HG03432 (cell line): ENCODE measurements at regions not wholly inside any gene's neighbourhood (a gene's known extent, or its start where the extent isn't known, plus 50 kb on each side); places are given as distances from the start of the nearest gene placed in this dataset.

Experiments used
- ATAC-seq: cut with Tn5 transposase; IDR thresholded peaks from one replicate; pipeline ENCODE4 v1.9.1; 2021; ENCODE audit warnings: mild to moderate bottlenecking, moderate library complexity; ENCODE audit not compliant: unreplicated experiment

DNA sequence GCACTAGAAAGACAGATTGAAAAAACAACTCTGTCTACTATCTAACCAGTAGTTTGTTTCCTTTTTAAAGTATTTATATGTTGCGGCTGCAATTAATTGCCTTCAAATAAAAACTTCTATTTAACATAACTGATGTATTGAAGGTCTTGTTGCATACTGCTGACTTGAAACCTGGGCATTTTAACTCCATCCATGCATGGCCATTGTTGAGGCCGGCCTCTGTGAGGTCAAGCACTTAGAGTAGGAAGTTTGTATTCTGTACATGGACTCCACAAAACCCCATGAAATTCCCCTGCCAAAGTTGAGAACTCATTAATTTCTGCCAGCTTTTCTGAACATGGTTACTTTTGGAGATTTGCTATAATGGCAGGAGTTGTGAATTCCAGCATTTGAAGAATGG is 150.6 kb downstream of the GAS1 start:
- no peak for ATAC-seq

DNA sequence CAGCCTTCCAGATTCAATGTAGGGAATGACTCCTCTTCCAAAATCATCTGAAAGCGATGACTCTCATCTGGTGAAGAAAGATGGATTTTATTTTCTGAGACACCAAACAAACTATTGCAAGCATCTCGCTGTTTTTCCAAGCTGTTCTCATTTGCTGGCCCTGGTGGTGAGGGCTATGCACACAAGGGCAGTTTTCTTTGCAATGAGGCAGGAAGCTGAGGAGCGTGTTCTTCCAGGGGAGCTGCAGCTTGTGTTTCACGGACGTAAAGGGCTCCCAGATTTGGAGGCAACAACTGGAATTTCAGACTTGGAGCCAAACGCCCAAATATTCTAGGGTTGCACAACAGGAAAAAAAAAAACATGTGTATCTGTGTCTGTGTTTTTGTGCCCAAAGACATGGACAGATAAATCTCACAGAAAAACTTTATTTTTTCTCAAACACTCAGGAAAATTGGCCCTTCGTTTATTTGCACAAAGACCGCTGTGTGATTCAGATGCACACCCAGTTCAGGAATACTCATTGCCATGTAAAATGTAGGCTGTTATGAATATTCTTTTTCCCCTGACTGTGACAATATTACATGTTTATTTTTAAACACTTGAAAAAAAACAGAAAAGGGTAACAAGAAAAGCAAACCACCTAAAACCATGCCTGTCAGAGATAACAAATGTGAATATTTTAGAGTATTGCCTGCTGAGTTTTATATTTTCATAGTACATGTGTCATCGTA is 151.3 kb downstream of the GAS1 start:
- ATAC-seq = no peak

DNA sequence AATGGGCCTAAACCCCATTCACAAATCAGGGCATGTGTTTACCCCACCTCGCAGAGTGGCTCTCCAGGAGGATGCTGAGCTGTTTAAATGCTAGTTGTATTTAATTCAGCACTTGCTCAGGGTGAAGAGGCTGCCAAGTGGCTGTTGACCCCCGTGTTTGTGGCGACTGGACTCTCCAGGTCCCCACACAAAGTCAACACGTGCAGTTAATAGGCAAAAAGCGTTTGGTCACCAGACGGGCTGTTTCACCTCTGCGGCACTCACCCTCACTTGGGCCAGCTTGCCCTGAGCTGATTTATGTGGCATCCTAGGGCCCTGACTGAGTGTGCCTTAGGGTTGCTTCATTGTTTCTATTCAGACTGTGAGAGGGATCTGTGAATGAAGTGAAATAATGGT is 152.3 kb downstream of the GAS1 start:
- ATAC-seq = no peak

DNA sequence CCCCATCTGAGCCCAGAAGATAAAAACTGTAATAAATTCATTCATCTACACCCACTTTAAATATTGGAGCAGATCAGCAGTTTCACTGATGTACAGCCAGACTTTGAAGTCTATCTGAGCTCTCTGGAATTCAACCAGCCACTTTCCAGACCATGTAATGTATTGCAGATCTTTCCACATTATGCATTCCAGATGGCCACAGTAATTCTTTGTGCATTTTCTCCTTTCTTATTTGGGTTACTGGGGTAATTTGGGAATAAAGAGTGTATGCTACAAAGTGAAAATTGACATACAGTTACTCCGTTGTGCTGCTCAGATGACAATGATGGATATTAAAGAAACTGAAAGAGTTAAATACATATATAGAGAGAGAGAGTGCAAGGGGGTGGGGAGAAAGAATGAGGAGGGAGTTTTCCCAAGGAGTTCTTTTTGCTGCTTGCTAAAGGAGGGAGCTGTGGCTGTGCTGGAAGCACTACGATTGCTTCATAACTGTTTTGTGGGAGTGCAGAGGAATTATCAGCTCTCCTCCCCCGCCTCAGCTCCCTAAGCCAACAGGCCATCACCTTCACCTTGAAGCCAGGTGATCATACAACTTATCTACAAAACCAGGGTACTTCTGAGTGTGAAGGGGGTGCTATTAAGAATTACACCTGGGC is 152.8 kb downstream of the GAS1 start:
- no peak for ATAC-seq

DNA sequence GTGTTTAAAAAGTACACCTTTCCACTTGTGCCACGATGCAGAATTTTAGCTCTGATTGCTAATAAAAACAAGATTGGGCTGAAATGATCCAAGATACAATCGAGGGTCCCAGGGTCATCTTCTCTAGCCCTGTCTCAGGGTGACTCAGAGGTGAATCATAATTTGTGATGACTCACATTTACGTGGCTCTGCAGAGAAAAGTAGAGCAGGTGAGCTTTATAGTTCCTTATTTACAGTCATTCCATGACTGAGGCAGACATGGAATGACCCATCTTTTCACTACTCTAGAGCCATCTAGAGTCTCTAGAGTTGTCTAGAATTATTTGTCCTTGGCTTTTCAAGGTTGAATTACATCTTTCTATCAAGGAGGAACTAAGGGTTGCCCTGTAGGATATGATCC is 155.2 kb downstream of the GAS1 start:
- ATAC-seq = no peak

DNA sequence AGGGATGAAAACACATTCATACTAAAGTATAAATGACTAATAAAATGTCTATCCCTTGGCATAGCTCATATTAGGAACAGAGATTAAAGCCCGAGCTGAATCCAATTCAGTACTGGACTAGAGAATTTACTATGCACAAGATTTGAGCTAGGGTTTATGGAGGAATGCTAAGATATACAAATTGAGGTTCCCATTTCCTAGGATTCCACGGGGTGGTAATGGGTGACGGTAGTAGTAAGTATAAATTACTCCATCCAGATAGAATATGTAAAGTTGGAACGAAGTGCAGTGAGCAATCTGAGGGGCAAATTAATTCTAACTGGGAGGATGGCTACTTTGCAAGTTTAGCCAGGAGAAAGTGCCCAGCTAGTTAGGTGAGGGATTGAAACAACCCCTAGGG is 156.5 kb downstream of the GAS1 start:
- no peak for ATAC-seq

DNA sequence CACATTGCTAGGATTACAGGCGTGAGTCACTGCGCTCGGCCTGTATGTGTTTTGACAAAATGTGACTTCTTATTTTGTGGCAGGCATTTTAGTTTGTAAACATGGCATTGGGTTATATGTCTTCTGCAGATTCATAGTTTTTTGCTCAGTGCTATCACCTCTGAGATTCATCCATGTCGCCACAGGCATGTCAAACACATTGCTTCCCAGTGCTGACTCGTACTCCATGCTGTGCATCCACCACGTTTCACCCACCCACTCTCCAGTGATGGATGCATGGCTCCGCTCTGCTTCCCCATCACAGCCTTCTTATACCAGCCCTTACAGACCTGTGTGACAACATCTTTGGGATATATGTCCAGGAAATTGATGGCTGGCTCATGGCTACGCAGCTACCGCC is 158.8 kb downstream of the GAS1 start:
- ATAC-seq = no peak

DNA sequence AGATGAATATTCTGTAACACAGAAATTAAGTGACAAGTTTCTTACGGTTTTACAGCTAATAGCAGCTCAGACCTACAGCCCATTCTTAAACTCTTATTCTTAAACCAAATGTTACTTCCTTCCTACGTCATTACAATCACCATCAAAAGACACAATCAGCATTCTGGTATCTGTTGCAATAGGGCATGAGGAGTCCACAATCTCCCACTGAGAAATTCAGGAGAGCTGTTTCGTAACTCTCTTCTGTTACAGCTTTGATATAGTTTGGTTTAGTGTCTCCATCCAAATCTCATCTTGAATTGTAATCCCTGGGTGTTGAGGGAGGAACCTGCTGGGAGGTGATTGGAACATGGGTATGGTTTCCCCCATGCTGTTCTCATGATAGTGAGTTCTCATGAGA is 163.4 kb downstream of the GAS1 start:
- ATAC-seq = no peak

DNA sequence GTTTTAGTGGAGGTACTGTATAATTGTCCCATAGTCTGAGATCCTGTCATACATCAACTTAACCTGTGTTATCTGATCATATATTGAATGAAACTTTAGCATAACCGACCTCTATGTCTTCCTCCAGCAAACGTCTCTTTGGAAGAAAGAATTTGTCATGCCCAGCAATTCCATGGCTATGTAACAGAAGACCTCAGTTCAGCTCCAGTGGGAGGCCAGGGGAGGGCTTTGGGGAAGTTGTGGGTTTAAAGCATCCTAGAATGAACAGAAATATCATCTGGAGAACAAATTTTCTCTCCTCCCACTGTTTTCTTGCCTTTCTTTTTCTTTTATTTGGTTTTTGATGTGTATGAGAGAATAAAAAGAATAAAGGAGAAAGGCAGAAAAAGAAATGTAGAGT is 164.5 kb downstream of the GAS1 start:
- ATAC-seq = no peak

DNA sequence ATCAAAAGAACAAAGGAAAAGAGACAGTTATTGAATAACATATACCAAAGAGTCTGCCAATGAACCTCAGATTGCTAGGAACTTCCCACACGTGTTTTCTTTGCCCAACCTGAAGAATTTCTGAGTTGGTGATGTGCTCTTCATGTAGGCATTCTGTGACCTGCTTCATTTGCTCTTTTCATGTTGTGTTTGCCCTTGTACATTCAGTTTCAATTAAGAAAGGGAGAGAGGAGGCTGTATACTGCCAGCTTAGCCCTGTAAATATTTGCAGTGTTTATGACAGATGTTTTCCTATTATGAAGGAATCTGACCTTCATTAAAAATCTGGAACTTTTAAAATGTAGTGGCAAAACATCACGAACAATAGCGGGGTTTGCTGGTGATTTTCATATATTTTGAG is 168.5 kb downstream of the GAS1 start:
- no peak for ATAC-seq

DNA sequence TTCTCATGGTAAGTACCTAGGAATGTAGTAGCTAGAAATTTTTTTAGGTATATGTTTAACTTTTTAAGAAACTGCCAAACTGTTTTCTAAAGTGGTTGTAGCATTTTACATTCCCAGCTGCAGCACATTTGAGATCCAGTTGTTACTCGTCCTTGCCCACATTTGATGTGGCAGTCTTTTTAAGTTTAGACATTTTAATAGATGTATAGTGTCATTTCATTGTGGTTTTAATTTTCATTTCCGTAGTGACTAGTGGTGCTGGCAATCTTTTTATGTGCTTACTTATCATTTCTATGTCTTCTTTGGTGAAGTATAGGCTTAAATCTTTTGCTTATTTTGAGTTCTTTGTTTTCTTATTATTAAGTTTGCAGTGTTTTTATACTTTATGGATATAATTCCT is 171.6 kb downstream of the GAS1 start:
- ATAC-seq = no peak

DNA sequence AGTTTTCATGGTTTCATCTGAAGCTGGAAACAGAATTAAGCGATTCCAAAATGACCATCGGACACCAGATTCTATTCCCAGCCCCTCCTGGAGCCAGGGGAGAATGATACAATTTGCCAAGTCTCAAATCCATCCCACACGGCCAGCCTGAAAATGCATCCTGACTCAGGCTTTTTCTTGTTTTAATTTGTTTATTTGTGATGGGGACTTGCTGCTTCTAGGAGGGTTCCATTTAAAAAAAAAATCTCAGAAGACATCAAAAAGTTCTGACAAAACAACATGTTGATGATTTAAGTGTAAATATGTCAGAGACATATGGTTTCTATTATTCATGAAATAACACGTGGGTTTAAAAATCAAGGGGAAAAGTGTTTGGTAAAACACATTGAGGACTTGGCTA is 173.2 kb downstream of the GAS1 start:
- no peak for ATAC-seq

DNA sequence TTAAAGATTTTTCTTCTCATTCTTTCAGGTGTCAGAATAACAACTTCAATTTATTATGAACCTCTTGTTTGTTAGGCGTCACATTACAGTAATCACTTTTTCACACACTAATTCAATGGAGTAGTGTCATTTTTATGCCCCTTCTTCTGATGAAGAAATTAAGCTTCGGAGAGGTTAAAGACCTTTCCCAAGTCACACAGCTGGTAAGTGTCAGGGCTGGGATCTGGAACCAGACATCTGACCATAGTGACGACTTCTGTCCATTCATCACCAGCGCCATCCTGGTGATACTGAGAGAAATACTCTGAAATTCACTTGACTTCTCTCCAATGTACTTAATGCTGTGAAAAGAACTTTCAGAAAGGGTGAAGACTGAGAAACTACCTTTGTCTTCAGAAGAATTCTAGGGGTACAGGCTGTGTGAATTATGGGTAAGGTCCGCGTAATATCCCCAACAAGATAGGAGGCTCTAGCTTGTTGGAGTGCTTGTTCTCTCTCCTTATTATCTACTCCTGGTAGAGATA is 173.8 kb downstream of the GAS1 start:
- no peak for ATAC-seq

DNA sequence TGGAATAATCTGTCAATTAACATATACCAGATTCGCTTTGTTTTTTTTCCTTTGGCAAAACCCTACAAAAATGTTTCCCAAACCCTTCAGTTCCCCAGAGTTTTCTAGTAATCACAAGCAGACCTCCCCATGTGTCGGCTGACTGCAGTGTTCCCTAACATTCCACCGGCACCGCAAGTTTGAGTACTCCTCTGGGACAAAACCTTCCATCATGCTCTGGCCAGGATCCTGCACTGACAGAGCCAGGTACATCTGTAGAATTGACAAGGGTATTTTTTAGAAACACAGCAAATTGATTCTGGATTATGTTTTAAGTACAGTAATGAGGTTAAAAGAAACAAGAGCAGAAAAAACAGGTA is 174.7 kb downstream of the GAS1 start:
- no peak for ATAC-seq

DNA sequence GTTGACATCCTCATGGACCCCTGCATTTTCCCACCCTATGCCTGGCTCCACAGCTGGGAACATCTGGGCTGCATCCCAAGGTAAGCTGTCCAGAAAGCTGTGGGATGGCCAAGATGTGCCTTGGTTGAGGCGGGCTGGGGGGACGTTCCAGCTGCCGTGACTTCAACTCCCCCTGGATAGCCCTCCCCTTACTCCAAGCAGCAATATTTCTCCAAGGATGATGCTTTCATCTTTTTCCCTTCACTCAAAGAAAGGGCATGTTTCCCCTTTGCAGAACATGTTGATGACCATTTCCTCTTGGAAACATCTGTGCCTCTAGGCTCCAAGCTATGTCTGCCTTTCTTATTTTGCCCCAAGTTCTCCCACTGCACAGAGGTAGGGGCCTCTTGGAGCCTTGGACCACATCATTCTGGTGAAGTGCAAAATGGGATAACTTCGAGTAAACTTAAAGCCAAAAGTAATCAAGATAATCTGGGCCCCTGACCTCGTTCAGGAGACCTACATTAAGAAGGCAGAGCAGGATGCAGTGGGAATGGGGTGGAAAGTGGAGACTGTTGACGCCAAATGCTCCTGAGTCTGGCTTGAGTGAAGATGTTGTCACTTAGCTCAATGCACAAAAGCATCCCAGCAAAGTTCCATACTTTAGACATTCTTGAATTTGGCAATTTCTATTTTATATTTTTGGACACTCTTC is 175.2 kb downstream of the GAS1 start:
- no peak for ATAC-seq

DNA sequence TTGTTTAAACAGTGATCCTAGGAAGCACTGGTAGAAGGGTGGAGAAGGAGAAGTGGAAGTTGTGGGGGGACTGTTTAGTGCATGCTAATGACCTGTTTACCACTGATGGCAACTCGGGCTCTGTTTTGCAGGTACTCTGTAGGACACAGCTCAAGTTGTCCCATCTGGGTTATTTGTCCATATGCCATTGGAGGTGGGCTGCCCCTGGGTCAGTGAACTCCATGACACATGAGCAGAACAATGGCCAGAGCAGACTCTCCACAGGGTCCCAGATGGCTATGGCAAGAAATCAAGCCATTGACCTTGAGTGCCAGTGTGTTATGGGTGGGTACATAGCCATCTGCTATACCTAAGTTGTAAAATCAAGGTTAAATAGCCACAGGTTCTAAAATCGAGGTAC is 175.9 kb downstream of the GAS1 start:
- ATAC-seq = no peak

DNA sequence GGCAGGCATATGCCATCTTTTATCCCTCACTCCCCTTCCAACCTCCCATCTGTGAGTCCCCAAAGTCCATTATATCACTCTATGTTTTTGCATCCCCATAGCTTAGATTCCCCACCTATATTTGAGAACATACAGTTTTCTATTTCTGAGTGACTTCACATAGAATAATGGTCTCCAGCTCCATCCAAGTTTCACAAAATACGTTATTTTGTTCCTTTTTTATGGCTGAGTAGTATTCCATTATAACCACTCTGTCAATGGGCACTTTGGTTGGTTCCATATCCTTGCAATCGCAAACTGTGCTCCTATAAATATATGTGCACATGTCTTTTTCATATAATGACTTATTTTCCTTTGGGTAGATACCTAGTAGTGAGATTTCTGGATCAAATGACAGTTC is 178.6 kb downstream of the GAS1 start:
- ATAC-seq = no peak

DNA sequence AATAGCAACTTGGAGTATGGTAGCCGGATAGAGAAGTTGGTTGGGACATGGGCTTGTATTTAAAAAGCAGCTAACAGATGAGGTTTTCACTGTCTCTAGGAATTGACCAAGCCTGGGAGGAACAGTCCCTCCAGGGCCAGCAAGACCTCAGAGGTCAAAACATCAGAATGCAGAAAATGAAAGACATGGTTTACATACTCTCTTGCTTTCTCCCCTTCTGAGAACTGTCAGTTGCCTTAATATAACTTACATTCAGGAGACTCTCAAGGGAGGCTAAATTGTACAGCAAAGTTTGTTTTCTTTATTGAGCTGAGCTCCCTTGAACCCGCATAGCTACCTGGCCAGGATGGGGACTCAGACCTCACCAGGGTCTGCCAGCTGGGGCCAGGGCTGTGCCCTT is 179.3 kb downstream of the GAS1 start:
- no peak for ATAC-seq

DNA sequence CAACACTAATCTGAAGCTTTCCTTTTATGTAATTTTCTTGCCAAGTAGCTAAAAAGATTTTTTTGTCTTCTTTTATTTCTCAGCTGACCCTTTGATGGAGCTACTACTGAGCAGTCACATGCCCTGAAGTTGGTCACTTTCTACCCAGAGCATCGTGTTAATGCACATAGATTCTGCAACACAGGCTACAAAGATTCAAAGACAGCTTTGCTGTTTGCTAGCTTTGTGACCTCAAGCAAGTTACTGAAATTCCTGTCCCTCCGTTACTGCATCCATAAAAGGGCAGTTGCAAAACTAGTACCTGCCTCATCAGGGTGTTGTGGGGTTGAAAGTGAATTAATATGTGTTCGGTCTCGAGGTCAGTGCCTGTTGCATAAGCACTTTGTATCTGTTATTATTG is 179.9 kb downstream of the GAS1 start:
- ATAC-seq = no peak

DNA sequence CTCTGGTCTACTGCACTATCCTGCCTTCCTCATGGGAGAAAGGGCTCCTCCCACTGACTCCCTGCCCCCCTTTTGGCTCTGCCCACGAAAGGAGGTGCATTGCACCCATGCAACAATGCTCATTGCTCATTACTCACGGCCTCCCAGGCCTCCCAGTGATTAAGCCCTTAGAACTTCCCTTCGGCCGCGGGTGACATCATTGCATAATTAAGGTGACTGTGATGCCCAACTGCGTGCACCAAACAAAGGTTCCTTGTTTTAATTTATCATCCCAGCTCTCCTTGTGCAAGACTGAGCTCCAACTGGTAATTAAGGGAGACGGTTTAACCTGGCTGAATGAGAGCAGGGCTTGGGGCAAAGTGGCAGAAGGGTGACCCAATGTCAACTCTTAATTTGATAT is 180.4 kb downstream of the GAS1 start:
- no peak for ATAC-seq

DNA sequence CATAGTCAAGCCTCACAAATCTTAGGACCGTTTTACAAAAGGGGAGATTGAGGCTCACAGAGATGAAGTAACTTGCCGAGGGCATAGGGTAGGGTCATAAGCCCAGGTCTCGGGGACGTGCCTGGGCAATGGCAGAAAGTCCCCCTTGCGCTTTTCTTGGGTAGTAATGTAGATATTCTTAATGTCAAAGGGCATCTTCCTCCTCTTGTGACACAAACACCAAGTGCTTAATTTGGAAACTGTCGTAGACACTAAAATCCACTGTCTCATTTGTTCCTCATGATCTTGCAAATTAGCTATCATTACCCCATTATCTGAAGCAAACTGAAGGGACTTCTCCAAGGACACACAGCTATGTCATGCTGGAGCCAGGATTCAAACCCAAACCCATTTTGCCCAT is 180.8 kb downstream of the GAS1 start:
- no peak for ATAC-seq

DNA sequence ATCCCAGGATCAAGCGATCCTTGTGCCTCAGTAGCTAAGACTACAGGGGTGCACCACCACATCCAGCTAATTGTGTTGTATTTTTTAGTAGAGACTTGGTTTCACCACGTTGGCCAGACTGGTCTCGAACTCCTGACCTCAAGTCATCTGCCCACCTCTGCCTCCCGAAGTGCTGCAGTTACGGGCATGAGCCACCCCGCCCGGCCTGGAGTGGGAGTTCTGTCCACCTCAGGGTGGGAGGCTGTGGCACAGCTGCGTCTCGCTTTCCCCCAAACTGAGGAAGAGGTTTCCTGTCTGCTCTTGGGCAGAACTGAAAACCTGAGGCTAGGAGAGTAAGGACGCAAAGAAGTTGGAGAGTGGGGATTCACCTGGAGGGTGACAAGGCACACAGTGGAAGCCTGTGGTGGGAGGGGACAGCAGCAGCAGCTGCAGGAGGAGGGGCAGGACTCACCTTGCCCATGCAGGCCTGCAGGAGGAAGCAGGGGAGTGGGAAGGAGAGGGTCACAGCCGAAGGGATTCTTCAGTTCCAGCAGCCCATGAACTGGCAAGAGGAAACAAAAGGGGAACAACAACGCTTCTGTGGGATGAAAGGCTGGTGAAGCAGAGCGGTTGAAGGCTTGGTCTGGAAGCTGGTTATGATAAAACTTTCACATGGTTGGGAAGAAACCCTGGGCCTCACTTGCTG is 181.4 kb downstream of the GAS1 start:
- no peak for ATAC-seq
